K562 (cell line): ENCODE measurements at regions not wholly inside any gene's neighbourhood (a gene's known extent, or its start where the extent isn't known, plus 50 kb on each side); places are given as distances from the start of the nearest gene placed in this dataset.

ENCODE experiments used
- ATAC-seq: fragments of 200-7000 bp; cut with Tn5 transposase; 3 replicates; pipeline ENCODE4 v1.9.1; 2020; ENCODE audit warnings: moderate library complexity
- BruUV-seq: library from RNA; stranded (reverse); fragments of 400-500 nt; replicated peaks from 2 replicates; lab custom pipeline; 2021; lab: Mats Ljungman, UMichigan
- CTCF ChIA-PET: fragments of 300-600 bp; formaldehyde crosslinking; extraction: SDS; loops from one replicate; lab custom pipeline; 2021; ENCODE audit warnings: low intra/inter-chr PET ratio; lab: Yijun Ruan, JAX
- POLR2A ChIA-PET: fragments of 300-600, 350-650 bp; sonication (Branson Sonifier 250); formaldehyde crosslinking; extraction: SDS; loops from one replicate; lab custom pipeline; 2021; ENCODE audit warnings: antibody characterized with exemption, inconsistent platforms; lab: Yijun Ruan, JAX
- DNase-seq, 4 experiments: peaks; one replicate each; pipeline versions ENCODE4 v3.0.0 to v3.0.0-alpha.2; 2011 to 2018; ENCODE audit warnings: low spot score in 3 of 4, mixed read lengths in 3 of 4; ENCODE audit errors: extremely low read depth in 1 of 4
- FAIRE-seq: peaks from 2 replicates; lab custom pipeline; 2011; peaks lifted over from hg19 to GRCh38; lab: Jason Lieb, UNC
- H2AFZ ChIP-seq: 2 replicates; pipeline ENCODE4 v1.6.0; 2011; ENCODE audit warnings: low read depth, low read length, control low read depth, inconsistent platforms
- H3K27ac ChIP-seq: fragments of 200-600 bp; 3 replicates; pipeline ENCODE4 v1.8.0; 2011; ENCODE audit warnings: low read depth, mild to moderate bottlenecking, control low read depth, inconsistent platforms, low read length, moderate library complexity, mixed read lengths; ENCODE audit errors: extremely low read depth
- H3K27me3 ChIP-seq, 2 experiments: fragments of 300-600 bp in 1 of 2; 2 replicates in 1 of 2; 3 replicates in 1 of 2; pipeline versions ENCODE4 v1.6.0 to v1.8.0; 2011; ENCODE audit warnings: inconsistent platforms in 2 of 2, low read length in 2 of 2, mild to moderate bottlenecking in 1 of 2, mixed read lengths in 1 of 2, moderate library complexity in 1 of 2; ENCODE audit not compliant: control insufficient read depth in 2 of 2, insufficient read depth in 2 of 2
- H3K36me3 ChIP-seq: fragments of 300-600 bp; 3 replicates; pipeline ENCODE4 v1.8.0; 2011; ENCODE audit warnings: mild to moderate bottlenecking, low read length, inconsistent platforms; ENCODE audit not compliant: control insufficient read depth, insufficient read depth
- H3K4me1 ChIP-seq, 2 experiments: fragments of 200-600 bp in 1 of 2; replicated peaks in 1 of 2; 2 replicates in 1 of 2; 3 replicates in 1 of 2; pipeline versions ENCODE4 v1.5.1 to v1.8.0; 2011; ENCODE audit warnings: inconsistent platforms in 2 of 2, low read length in 2 of 2, mild to moderate bottlenecking in 1 of 2, mixed read lengths in 1 of 2, moderate library complexity in 1 of 2; ENCODE audit not compliant: control insufficient read depth in 2 of 2, insufficient read depth in 2 of 2
- H3K4me2 ChIP-seq: 2 replicates; pipeline ENCODE4 v1.6.1; 2011; ENCODE audit warnings: low read length, control low read depth, inconsistent platforms, mixed read lengths; ENCODE audit not compliant: insufficient read depth
- H3K4me3 ChIP-seq: fragments of 200-600 bp; sonication (generic), shearing (Covaris generic); 2 replicates; pipeline ENCODE4 v1.5.1; 2016; ENCODE audit warnings: control low read depth, inconsistent platforms
- H3K79me2 ChIP-seq: fragments of 200-600 bp; 3 replicates; pipeline ENCODE4 v1.8.0; 2011; ENCODE audit warnings: low read length, inconsistent platforms; ENCODE audit not compliant: control insufficient read depth, insufficient read depth
- H3K9ac ChIP-seq, 2 experiments: 2 replicates each; pipeline versions ENCODE4 v1.6.0 to v1.6.1; 2011; ENCODE audit warnings: low read depth in 2 of 2, low read length in 2 of 2, control low read depth in 1 of 2, inconsistent platforms in 1 of 2, mild to moderate bottlenecking in 1 of 2, mixed read lengths in 1 of 2; ENCODE audit not compliant: insufficient read depth in 1 of 2
- H3K9me1 ChIP-seq: one replicate; pipeline ENCODE4 v1.6.0; 2011; ENCODE audit warnings: inconsistent platforms, mild to moderate bottlenecking, low read length, moderate library complexity; ENCODE audit not compliant: control insufficient read depth, insufficient read depth
- H3K9me3 ChIP-seq: replicated peaks from 2 replicates; pipeline ENCODE4 v1.5.1; 2011; ENCODE audit warnings: low read depth, low read length, inconsistent platforms; ENCODE audit not compliant: control insufficient read depth, insufficient read depth
- H4K20me1 ChIP-seq: replicated peaks from 2 replicates; pipeline ENCODE4 v1.6.1; 2011; ENCODE audit warnings: low read length, inconsistent platforms, mixed read lengths; ENCODE audit not compliant: control insufficient read depth, insufficient read depth
- BACH1 ChIP-seq: fragments of 200-800 bp; sonication (Bioruptor generic); IDR thresholded peaks from 2 replicates; pipeline ENCODE4 v1.6.1; 2016; ENCODE audit warnings: missing genetic modification characterization, missing compliant biosample characterization
- CEBPZ ChIP-seq: fragments of 150-350 bp; IDR thresholded peaks from 2 replicates; pipeline ENCODE4 v1.6.1; 2014; ENCODE audit warnings: low read depth, mild to moderate bottlenecking, low read length, borderline replicate concordance
- EP400 ChIP-seq: fragments of 450-650 bp; IDR thresholded peaks from 2 replicates; pipeline ENCODE4 v1.6.1; 2017; ENCODE audit warnings: antibody characterized with exemption, mild to moderate bottlenecking, moderate library complexity
- RBM22 ChIP-seq: fragments of 200-400 bp; formaldehyde crosslinking; IDR thresholded peaks from 2 replicates; pipeline ENCODE4 v1.6.1; 2018; ENCODE audit warnings: low read length, low read depth; ENCODE audit not compliant: poor library complexity, severe bottlenecking
- RFX1 ChIP-seq: fragments of 450-650 bp; IDR thresholded peaks from 2 replicates; pipeline ENCODE4 v1.6.1; 2016; ENCODE audit warnings: mild to moderate bottlenecking, moderate library complexity
- SMAD4 ChIP-seq: fragments of 250-450 bp; sonication (Bioruptor Pico); conservative IDR thresholded peaks from 2 replicates; pipeline ENCODE4 v1.8.0; 2021; ENCODE audit warnings: inconsistent platforms, mild to moderate bottlenecking, moderate library complexity
- ZFP1 ChIP-seq: fragments of 450-650 bp; formaldehyde crosslinking; IDR thresholded peaks from 2 replicates; pipeline ENCODE4 v1.4.0; 2020; ENCODE audit warnings: mild to moderate bottlenecking, mixed read lengths
- ZNF655 ChIP-seq: fragments of 250-450 bp; sonication (Bioruptor Pico); IDR thresholded peaks from 2 replicates; pipeline ENCODE4 v1.5.0; 2021
- WGBS: fragments of 100-300 bp; shearing (Covaris generic); methylation state at CpG from one replicate; pipeline ENCODE4 v1.1.6; 2016; ENCODE audit warnings: low coverage, mixed read lengths; ENCODE audit not compliant: insufficient coverage; ENCODE audit errors: missing lambda C conversion rate; 5-methylcytosine and 5-hydroxymethylcytosine counted together
- in situ Hi-C: fragments of 300-500 bp; cut with MboI; formaldehyde crosslinking; loops from 4 replicates; pipeline ENCODE4 v1.15.0; 2018; ENCODE audit warnings: inconsistent platforms, mixed read lengths
- intact Hi-C: fragments of 100-400 bp; cut with micrococcal nuclease; formaldehyde crosslinking; loops from 2 replicates; pipeline ENCODE4 v1.14.2; 2022
- TF ChIP-seq, protein P1 (sequence below): sonication (generic); formaldehyde crosslinking; IDR thresholded peaks from 2 replicates; pipeline ENCODE4 v1.9.0; 2022; ENCODE audit warnings: mild to moderate bottlenecking, missing genetic modification reagents

DNA sequence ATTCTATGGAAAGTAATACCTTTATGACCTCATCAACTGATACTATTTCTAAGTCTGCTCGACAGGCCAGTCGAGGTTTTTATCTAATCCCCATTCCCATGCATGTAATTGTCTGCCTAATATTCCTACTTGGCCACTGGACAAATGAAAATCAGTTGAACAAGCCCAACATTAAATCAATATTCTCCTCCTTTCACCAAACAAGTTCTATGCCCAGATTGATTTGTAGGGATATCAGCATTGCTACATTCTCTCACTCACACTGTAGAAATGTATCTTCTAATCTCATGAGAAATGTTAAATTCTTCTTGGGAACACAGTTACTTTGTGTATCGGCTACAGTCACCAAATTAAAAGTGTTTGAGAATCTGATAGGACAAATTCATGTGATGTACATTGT lies 208.8 kb upstream of the CTNND2 start:
- Histone ChIP-seq H3K27ac (no peak overlapping the region), H3K36me3 (no peaks in the 10 kb centered on the region), H3K4me2 (no peak overlapping the region), H2AFZ (no peak overlapping the region), H3K9me1 (no peaks in the 10 kb centered on the region), H3K4me1 (no peaks in the 10 kb centered on the region), H4K20me1 (no peaks in the 10 kb centered on the region), H3K79me2 (no peaks in the 10 kb centered on the region), H3K4me3 (no peak overlapping the region), H3K9me3 (0 out of 2 replicates have a peak, but pooled peaks cover 3% of the 10 kb centered on the region), H3K9ac (no peak overlapping the region), H3K27me3 (no peaks in the 10 kb centered on the region)
- POLR2A ChIA-PET = no interaction called here
- TF ChIP-seq CEBPZ = no peak
- no peak for TF ChIP-seq RFX1
- TF ChIP-seq EP400 = no peak
- TF ChIP-seq ZNF655 (CRISPR knock-in tag) = no peak
- TF ChIP-seq, protein P1, sequence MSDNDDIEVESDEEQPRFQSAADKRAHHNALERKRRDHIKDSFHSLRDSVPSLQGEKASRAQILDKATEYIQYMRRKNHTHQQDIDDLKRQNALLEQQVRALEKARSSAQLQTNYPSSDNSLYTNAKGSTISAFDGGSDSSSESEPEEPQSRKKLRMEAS (CRISPR knock-in tag) = no peak
- TF ChIP-seq RBM22 = no peak
- TF ChIP-seq SMAD4 = no peak
- no peak for TF ChIP-seq BACH1
- TF ChIP-seq ZFP1 (CRISPR knock-in tag) = no peak
- ATAC-seq = no peak
- CTCF ChIA-PET = no interaction called here
- 0% methylated on average over 3 of the region's 3 CpGs for WGBS
- no peak for FAIRE-seq
- DNase-seq = no peak
- intact Hi-C loops = no loop called here
- BruUV-seq = no TSS peak
- in situ Hi-C loops = no loop called here
